ENCODE measurements at regions not wholly inside any gene's neighbourhood (a gene's known extent, or its start where the extent isn't known, plus 50 kb on each side); places are given as distances from the start of the nearest gene placed in this dataset.

GRCh38 chr4:8739820-8740665, 131.6 kb downstream of the HMX1 start:
- POLR2A ChIA-PET, result no interaction called here
- BruUV-seq (replicated peaks), result no TSS peak
- H3K9me3 ChIP-seq (ENCODE audit: control insufficient read depth, insufficient read depth, low read depth, low read length), result no peaks in the 10 kb centered on the region

GRCh38 chr4:8739317-8739716, 132.3 kb downstream of the HMX1 start:
- no peaks in the 10 kb centered on the region for H3K9me3 ChIP-seq (ENCODE audit: control insufficient read depth, insufficient read depth, low read depth, low read length)
- CTCF ChIA-PET, result no interaction called here
- BruUV-seq (replicated peaks), result no TSS peak
- no peak overlapping the region for H3K27ac ChIP-seq (ENCODE audit: low read length)
- in situ Hi-C loops (cut with HindIII; ENCODE audit: low pct_unique_long_range_greater_than_20kb, low sequenced_read_pairs) (no loop called here), intact Hi-C loops (cut with micrococcal nuclease; ENCODE audit: unreplicated experiment) (no loop called here)
- no peaks in the 10 kb centered on the region for H3K36me3 ChIP-seq (ENCODE audit: control insufficient read depth, insufficient read depth, low read length)
- no peaks in the 10 kb centered on the region for H3K27me3 ChIP-seq (ENCODE audit: control insufficient read depth, insufficient read depth, low read length)
- DNase-seq (ENCODE audit: low read depth, low spot score), result no peak
- ATAC-seq, result no peak
- POLR2A ChIA-PET, result no interaction called here
- TF ChIP-seq TCF7L2 (IDR thresholded peaks at IDR 0.05; ENCODE audit: low read depth, low read length), result no peak
- no peak for TF ChIP-seq REST (IDR thresholded peaks at IDR 0.05; ENCODE audit: insufficient read depth in 1 of 2, low read depth in 2 of 2, low read length in 1 of 2)
- TF ChIP-seq POLR2AphosphoS5 (IDR thresholded peaks at IDR 0.05; ENCODE audit: low read depth, low read length), result no peak
- TF ChIP-seq SIN3A (IDR thresholded peaks at IDR 0.05; ENCODE audit: borderline replicate concordance, insufficient read depth, low read depth, low read length), result no peak
- no peak for TF ChIP-seq CTCF (IDR thresholded peaks at IDR 0.05)
- no peak overlapping the region for H3K4me3 ChIP-seq (ENCODE audit: low read depth in 2 of 2, low read length in 2 of 2)
- no peaks in the 10 kb centered on the region for H3K4me1 ChIP-seq (ENCODE audit: control insufficient read depth, insufficient read depth, low read length)

More at GRCh38 chr4:8739820-8740665, 131.6 kb downstream of the HMX1 start:
- no peak; the same call in 1 of the 2 replicates for ATAC-seq
- Histone ChIP-seq H3K4me1 (ENCODE audit: control insufficient read depth, insufficient read depth, low read length) (no peaks in the 10 kb centered on the region), H3K4me3 (ENCODE audit: low read depth in 2 of 2, low read length in 2 of 2) (no peak overlapping the region), H3K27ac (ENCODE audit: low read length) (no peak overlapping the region), H3K36me3 (ENCODE audit: control insufficient read depth, insufficient read depth, low read length) (no peaks in the 10 kb centered on the region), H3K27me3 (ENCODE audit: control insufficient read depth, insufficient read depth, low read length) (no peaks in the 10 kb centered on the region)
- TF ChIP-seq TCF7L2 (IDR thresholded peaks at IDR 0.05; ENCODE audit: low read depth, low read length) (no peak), POLR2AphosphoS5 (IDR thresholded peaks at IDR 0.05; ENCODE audit: low read depth, low read length) (no peak), REST (IDR thresholded peaks at IDR 0.05; ENCODE audit: insufficient read depth in 1 of 2, low read depth in 2 of 2, low read length in 1 of 2) (no peak), CTCF (IDR thresholded peaks at IDR 0.05) (no peak), SIN3A (IDR thresholded peaks at IDR 0.05; ENCODE audit: borderline replicate concordance, insufficient read depth, low read depth, low read length) (no peak)
- no peak for DNase-seq (ENCODE audit: low read depth, low spot score)
- CTCF ChIA-PET, result no interaction called here
- in situ Hi-C loops (cut with HindIII; ENCODE audit: low pct_unique_long_range_greater_than_20kb, low sequenced_read_pairs) (no loop called here), intact Hi-C loops (cut with micrococcal nuclease; ENCODE audit: unreplicated experiment) (no loop called here)
